Skeletal muscle cell (primary cell): ENCODE measurements at regions not wholly inside any gene's neighbourhood (a gene's known extent, or its start where the extent isn't known, plus 50 kb on each side); places are given as distances from the start of the nearest gene placed in this dataset.

Experiments used
- DNase-seq: peaks from one replicate; pipeline ENCODE4 v3.0.0-alpha.2; 2010; ENCODE audit warnings: low read depth
- H3K4me3 ChIP-seq: 2 replicates; pipeline ENCODE4 v1.5.1; 2011; ENCODE audit warnings: low read depth, mild to moderate bottlenecking, control low read depth, low read length, moderate library complexity

DNA sequence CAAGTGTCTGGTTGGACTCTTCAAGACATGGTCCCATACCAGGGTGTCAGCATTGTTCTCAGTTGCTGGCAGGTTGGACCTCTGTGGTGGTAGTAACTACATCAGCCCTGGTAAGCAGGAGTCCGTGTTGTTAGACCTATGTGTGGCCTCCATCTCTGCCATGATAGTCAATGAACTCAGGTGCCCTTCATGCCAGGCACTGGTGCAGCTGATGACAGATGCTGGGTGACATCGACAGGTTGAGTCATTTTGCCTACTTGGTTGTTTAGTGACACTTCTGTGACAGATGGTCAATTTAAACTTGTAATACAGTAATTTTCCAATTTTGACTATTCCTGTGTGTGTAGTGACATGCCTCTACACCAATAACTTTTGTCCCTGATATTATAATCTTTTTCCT lies 189.7 kb downstream of the SP3 start:
- no peak overlapping the region for H3K4me3 ChIP-seq
- DNase-seq: no peak

DNA sequence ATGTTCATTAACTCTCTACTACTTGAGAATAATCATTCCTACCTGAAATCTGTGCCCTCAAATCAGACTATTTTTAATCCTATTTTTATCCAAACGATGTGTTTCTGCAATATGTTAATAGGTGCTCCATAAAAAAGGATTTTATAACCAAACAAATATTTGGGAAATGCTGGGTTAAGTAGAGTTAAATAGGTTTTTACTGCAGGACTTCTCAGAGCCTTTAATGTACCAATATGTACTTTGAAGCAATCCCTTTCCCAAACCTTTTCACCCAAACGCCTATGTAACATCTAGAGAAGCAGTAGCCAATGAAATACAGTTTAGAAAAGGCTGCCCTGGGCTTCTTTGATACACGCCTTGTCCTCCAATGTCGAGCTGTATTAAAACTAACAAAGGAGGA lies 182.5 kb downstream of the SP3 start:
- no peak for DNase-seq
- H3K4me3 ChIP-seq: no peak overlapping the region

DNA sequence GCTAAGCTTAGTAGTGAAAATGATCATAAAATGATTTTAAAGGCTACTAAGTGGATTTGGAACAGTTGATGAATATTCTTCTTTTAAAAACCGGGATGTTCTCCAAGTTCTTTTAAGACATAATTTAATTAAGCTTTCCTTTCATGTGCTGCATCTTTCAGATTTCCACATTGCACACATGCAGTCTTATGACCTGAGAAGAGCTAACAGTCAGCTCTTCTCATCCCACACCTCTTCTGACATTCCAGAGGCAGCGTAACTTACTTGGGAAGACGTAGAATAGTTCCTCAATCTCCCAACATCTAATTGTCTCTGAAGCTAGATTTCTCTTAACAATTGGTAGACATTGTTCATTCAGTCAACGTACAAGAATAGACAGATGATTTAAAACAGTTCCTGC lies 181.8 kb downstream of the SP3 start:
- DNase-seq: no peak
- H3K4me3 ChIP-seq: no peak overlapping the region

DNA sequence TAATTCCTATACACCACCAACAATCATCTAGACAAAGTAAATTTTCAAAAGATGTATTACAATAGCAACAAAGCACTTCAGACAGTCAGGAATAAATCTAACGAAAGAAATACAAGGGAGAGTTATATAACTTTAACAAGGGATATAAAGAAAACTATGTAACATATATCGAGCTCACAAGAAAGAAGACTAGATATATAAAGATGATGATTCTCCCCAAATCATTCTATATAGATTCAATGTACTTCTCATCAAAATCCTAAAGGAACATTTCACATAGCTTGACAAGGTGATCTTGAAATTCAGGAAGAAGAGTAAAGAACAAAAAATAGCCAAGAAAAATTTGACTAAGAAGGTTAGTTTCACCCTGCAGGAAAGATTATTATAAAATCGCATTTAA lies 179.4 kb downstream of the SP3 start:
- DNase-seq: no peak
- H3K4me3 ChIP-seq: no peak overlapping the region

DNA sequence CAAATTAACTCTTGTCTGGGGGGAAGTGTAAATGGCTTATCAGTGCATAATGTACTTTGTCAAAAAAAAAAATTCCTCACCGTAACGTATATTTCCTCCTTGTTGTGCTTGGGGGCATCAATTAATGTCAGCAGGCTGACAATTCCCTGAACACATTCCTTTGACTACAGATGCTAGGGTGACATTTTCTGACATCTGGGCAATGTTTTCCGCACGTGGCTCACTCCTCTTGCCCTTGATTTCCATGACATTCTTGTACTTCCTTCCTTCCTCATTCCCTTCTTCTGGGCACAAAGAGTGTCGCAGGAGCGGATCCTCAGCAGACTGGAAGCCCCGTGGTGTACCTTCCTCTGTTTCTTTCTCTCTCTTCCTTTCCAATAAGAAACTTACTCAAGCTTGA lies 173.7 kb downstream of the SP3 start:
- no peak for DNase-seq
- H3K4me3 ChIP-seq: no peak overlapping the region

DNA sequence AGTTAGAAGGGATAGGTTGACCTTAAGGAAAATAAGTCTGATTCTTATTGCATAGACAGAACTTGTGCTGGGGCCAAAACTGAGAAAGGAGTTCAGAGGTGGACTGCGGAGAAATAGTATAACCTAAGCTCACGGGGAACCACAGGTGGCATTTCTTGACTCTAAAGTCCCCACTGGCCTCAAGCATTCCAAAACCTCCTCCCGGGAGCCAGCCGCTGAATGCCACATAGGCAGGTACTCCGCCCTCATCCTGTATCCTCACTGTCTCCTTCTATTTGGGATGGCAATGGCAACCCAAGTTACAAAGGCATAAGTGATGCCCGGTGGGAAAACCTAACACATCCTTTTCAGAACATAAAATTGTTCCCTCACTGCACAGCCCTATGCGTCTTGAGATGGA lies 173.0 kb downstream of the SP3 start:
- DNase-seq: no peak
- no peak overlapping the region for H3K4me3 ChIP-seq

DNA sequence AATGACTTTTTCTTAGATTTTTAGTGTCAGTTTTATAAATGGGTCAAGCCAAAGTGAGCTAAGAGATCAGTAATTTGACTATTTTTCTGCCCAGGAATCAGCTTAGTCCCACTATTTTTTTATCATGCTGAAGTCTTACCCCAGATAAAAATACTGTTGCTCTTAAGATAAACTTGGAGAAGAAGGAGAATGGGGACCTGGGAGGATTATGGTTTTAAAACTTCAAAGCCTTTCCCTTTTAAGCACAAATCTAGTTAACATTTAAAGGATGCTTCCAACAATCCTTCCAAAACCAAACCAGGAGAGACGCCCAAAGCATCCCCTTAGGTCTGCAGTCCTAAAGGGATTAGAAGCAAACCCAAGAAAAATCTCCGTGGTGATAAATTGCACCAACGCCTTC lies 172.4 kb downstream of the SP3 start:
- H3K4me3 ChIP-seq: no peak overlapping the region
- no peak for DNase-seq

DNA sequence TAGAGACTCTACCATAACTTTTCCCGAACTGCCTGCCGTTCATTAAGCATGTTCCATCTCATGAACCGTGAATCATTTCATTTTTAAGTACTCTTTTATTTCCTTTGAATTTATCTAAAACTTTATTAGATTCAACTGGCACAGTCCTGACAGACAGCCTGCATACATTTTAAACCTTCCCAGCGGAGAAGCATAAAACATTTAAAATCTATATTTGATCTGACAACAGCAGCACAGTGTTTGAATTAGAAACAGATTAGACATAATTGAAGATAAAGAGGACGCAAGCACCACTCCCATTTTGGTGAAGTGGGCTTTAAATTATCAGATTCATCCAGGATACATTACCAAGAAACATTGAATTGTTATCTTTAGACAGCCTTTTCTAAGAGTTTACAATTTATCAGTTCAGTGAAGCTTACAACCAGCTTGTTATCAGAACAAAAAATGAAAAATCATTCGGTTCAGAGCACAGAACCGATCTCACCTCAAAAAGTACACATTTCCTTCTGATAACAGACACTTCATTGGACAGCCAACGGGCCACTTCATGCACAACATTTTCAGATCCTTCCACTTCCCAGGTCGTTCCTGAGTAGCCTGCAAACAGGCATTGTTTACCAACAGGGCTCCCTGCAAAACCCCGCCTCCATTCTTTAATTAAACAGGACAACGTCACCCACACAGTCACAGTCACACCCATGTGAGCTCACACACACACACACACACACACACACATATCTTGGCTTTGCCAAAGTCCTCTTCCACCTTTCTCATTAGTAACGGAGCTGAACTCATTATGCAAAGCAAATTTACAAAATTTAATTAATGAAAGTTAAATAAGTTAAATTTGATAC lies 171.2 kb downstream of the SP3 start:
- DNase-seq: no peak
- H3K4me3 ChIP-seq: no peak overlapping the region

DNA sequence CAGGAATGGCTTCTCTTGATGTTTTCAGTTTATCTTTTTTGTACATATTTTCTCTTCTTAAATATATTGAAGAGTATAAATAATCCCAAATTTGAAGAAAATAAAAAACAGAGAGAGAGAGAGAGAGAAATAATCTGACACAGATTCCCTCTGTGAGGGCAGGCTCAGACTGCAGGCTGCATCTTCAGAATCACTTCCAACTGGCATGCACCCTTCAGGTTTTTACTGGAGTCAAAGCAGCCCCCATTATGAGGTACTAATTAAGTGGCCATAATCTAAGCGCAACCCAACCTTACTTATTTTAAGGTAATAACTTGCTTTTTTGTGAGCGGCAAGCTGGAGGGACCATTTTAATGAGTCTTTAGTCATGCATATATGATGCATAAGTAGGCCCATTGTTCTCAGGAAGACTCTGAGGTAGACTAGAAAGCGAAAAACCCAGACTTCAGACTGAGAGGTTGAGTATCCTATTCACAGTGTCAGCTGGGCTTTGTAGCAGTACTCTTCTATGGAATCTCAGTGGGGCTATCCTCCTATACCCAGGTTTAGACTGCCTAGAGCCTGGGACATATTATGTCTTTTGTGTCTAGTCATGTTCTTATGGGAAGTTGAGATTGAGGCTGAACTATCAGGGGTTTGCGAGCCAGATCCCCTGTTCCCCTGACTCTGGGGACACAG lies 167.4 kb downstream of the SP3 start:
- DNase-seq: no peak
- no peak overlapping the region for H3K4me3 ChIP-seq

DNA sequence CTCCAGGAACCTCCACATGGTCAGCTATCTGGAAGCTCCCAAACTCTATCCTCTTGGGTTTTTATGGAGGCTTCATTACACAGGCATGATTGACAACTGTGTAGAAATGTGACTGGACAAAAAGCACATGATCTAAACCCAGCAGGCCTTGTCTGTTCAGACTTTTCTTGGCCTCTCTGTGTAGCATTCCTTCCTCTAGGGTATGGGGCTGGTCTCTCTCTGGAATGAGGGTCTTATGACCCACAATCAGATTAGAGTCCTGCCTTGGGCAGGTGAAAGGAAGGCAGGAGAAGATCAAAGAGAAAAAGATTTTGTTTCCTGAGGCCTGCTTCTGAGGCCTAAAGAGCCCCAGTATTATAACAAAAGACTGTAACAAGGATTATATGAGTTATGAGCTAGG lies 162.7 kb downstream of the SP3 start:
- no peak for DNase-seq
- H3K4me3 ChIP-seq: no peak overlapping the region

DNA sequence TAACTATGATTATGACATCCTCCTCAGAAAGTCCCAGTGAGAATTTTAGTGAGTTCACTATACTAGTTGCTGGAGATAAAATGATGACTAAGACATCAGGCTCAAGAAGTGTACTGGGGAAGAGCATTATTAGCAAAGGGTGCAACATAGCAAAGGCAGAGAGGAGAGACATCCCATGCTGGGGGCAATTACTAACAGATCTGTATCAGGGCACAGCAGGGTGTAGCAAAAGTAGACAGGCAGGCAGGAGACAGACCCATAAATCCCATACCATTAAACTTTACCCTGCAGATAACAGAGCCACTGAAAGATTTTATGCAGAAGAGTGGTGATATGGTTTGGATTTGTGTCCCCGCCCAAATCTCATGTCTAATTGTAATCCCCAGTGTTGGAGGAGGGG lies 161.7 kb downstream of the SP3 start:
- no peak for DNase-seq
- no peak overlapping the region for H3K4me3 ChIP-seq

DNA sequence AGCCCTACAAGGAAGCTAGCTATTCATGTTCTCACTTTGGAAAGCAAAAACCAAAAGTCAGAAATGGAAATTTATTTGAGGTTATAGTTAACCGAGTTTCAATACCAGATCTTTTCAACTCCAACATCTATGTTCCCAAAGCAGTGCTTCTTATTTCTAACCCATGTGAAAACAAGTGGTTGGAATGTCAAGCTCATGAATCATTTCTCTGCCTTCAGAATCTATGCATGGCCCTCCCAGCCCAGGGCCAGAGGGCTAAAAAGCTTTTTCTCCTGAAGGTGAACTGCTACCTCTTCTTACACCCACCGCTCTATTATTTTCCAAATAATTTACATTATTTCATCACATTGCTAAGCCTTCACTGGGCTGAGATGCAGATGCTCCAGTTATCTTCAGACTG lies 158.4 kb downstream of the SP3 start:
- no peak for DNase-seq
- H3K4me3 ChIP-seq: no peak overlapping the region

DNA sequence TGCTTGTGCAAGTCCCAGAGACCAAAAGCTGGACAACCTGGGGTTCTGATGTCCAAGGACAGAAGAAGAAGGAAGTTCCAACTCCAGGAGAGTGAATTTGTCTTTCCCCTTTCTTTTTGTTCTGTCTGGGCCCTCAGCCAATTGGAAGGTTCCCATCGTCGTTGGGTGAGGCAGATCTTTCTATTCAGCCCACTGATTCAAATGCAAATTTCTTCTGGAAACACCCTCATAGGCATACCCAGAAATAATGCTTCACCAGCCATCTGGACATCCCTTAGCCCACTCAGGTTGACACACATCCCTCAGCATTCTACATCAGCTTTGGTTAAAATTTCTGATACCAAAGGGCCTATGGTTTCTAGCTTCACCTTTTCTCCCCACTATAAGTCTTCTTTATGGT lies 156.5 kb downstream of the SP3 start:
- no peak overlapping the region for H3K4me3 ChIP-seq
- no peak for DNase-seq

DNA sequence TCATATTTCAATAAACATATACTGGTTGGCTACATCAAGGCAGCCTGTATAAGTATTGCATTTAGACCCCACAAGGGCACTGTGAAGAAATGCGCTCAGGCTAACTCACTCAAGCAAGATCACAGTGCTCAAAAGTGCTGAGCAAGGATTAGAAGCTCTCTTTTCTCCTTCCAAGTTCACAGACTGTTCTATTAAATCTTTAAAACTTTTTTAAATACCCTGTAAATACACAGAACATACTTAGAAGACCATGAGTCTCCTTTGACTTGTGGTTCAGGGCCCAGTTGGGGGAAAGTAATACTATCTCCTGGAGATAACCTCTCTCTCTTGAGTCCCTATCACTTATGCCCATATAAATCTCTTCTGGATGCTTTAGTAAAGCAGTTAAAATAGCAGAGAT lies 152.9 kb downstream of the SP3 start:
- H3K4me3 ChIP-seq: no peak overlapping the region
- no peak for DNase-seq

DNA sequence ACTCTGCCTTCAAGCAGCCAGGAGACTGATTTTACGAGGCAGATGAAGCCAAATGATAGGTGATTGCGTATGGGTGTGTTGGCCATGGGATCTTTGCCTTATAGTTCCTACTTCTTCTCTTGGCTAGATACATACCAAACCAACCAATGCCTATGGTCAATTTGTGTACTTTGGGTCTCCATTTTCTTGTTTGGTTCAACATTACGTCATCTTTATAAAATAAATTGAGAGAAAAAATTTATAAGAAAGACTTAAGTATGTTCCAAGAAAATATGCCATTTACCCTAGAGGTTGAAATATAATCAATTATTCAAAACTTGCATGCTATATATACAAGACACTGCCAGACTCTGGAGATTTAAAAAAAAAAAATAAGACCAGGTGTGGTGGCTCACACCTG lies 150.9 kb downstream of the SP3 start:
- no peak overlapping the region for H3K4me3 ChIP-seq
- DNase-seq: no peak

DNA sequence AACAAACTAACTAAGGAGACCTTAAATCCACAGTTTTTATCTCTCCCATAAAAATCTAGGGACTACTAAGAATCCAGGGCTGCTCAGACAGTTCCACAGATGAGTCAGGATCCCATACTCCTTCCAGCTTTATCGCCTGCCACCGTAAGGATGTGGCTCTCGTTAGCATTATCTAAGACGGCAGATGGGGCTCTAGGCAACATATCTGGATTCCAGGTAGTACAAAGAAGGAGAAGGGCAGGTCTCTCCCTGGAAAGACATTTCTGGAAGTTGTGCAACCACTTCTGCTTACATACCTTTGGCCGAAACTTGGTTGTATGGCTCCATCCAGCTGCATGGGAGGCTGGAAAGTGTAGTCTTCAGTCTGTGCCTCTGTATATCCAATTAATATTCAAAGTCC lies 149.4 kb downstream of the SP3 start:
- no peak for DNase-seq
- no peak overlapping the region for H3K4me3 ChIP-seq

DNA sequence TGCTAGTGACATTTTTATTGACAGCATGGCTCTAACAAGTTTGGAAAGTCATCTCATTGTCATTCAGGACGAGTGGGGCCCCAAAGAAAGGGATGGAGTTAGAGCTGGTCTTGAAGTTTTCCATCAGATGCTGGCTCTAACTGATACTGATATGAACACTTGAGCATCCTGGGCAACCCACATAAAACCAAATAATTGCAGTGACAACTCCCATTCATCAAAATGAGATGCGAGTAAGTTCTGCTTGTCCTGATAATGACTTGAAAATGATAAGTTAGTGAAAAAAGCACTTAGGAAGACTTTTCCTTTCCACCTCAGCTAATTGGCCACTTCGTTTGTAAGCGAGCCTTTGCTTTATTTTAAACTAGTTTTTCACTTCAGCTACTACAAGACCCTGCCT lies 147.6 kb downstream of the SP3 start:
- H3K4me3 ChIP-seq: no peak overlapping the region
- no peak for DNase-seq

DNA sequence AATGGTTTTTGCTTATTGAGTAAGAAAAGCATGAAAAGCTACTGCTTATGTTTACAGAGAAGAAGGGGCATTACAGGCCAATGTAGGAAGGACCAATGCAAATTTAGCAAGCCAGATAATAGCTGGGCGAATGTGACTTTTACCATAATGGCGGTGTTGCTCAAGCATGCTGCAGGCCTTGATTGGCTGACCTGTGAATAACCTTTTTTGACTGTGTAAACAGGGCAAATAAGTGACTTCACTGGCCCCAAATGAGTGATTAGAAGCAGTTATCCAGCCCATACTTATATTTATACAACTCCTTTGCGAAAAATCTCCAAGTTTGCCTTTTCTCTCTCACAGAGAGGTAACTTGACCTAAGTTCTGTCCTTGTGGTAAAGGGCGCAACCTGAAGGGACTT lies 146.9 kb downstream of the SP3 start:
- no peak for DNase-seq
- no peak overlapping the region for H3K4me3 ChIP-seq

DNA sequence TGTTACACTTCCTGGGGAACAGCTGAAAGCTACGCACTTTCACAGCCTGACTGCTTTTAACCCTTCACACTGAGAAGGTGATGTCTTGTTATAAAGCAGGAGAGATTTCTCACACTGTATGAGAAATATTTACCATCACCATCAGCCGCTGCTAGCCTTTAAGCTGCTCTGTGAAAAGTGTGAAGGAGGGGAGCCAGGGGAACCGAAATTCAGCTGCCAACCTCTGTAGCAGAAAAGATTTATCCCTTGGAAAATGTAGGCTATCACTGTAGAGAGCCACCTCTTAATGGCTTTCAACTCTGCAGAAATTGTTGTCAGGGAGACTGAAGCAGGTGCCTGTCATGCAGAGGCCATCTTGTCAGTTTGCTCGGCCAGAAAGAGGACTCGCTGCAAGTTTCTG lies 145.3 kb downstream of the SP3 start:
- H3K4me3 ChIP-seq: no peak overlapping the region
- no peak for DNase-seq

DNA sequence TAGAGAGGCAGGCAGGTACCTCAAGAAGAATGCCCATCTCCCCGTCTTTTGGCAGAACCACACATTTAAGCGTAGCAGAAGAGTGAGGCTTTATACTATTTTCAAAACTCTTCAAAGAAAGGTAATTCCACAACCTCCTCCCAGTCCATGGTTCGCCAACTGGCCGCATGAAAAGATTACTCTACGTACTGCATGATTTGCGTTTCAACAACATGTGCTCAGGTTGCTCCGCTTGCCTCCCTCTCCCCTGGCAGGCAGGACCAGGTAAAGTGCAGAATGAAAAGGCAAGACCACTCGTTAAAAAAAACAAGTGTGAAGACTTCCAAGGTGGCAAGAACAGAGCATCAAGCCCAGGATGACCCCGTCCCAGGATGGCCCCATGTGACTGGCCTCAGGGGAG lies 143.7 kb downstream of the SP3 start:
- DNase-seq: no peak
- no peak overlapping the region for H3K4me3 ChIP-seq

DNA sequence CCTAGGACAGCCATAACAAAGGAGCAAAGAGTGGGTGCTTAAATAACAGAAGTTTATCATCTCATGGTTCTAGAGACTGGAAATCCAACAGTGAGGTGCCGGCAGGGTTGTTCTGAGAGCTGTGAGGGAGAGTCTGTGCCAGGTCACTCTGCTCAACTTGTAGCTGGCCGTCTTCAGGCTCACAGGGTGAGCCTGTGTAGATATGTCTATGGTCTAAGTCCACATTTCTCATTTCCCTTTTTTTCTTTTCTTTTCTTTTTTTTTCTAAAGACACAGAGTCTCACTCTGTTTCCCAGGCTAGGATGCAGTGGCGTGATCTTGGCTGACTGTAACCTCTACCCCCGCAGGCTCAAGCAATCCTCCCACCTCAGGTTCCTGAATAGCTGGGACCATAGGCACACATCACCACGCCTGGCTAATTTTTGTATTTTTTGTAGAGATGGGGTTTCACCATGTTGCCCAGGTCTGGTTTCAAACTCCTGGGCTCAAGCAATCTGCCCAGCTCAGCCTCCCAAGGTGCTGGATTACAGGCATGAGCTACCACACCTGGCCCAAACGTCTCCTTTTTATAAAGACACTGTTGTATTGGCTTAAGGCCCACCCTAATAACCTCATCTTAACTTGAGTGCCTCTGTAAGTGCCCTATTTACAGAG lies 142.2 kb downstream of the SP3 start:
- no peak overlapping the region for H3K4me3 ChIP-seq
- DNase-seq: no peak
